PFSK-1 (cell line): ENCODE measurements at regions not wholly inside any gene's neighbourhood (a gene's known extent, or its start where the extent isn't known, plus 50 kb on each side); places are given as distances from the start of the nearest gene placed in this dataset.

Experiments used
- FOXP2 ChIP-seq: optimal IDR thresholded peaks from 2 replicates; pipeline ENCODE3; 2011; ENCODE audit warnings: borderline replicate concordance, control low read depth, inconsistent platforms; ENCODE audit not compliant: insufficient read depth; ENCODE audit errors: extremely low read length, extremely low read depth
- POLR2AphosphoS5 ChIP-seq: IDR thresholded peaks from 2 replicates; pipeline ENCODE4 v1.6.1; 2012; ENCODE audit warnings: low read depth, mild to moderate bottlenecking, control low read depth, low read length, moderate library complexity
- REST ChIP-seq, 2 experiments: IDR thresholded peaks; 2 replicates each; pipeline versions ENCODE4 v1.6.1 to v1.8.0; 2011 to 2012; ENCODE audit warnings: low read depth in 2 of 2, low read length in 2 of 2, control low read depth in 1 of 2, inconsistent platforms in 1 of 2, mild to moderate bottlenecking in 1 of 2, moderate library complexity in 1 of 2; ENCODE audit not compliant: insufficient read depth in 1 of 2
- SIN3A ChIP-seq: IDR thresholded peaks from 2 replicates; pipeline ENCODE4 v1.6.1; 2012; ENCODE audit warnings: mild to moderate bottlenecking, low read length, moderate library complexity, borderline replicate concordance; ENCODE audit not compliant: insufficient read depth
- TAF1 ChIP-seq: IDR thresholded peaks from 2 replicates; pipeline ENCODE4 v1.6.1; 2012; ENCODE audit warnings: low read length, control low read depth, borderline replicate concordance; ENCODE audit not compliant: insufficient read depth

GRCh38 chr4:79611026-79611425 lies 203.0 kb upstream of the GK2 start:
- no peak for TF ChIP-seq FOXP2
- TF ChIP-seq REST (IDR thresholded peaks at IDR 0.05; ENCODE audit: insufficient read depth in 1 of 2, low read depth in 2 of 2, low read length in 2 of 2), result no peak
- no peak for TF ChIP-seq TAF1

- no peak for TF ChIP-seq FOXP2
- TF ChIP-seq SIN3A, result no peak
- no peak for TF ChIP-seq REST (IDR thresholded peaks at IDR 0.05; ENCODE audit: insufficient read depth in 1 of 2, low read depth in 2 of 2, low read length in 2 of 2)
- TF ChIP-seq TAF1, result no peak
Observed at GRCh38 chr4:79609817-79610216, 201.8 kb upstream of the GK2 start.

- TF ChIP-seq SIN3A (no peak), FOXP2 (no peak), POLR2AphosphoS5 (no peak), REST (IDR thresholded peaks at IDR 0.05; ENCODE audit: insufficient read depth in 1 of 2, low read depth in 2 of 2, low read length in 2 of 2) (no peak), TAF1 (no peak)
Observed at GRCh38 chr4:79607979-79608378, 200.0 kb upstream of the GK2 start.

GRCh38 chr4:79604152-79604551 lies 196.1 kb upstream of the GK2 start:
- TF ChIP-seq FOXP2, result no peak
- no peak for TF ChIP-seq SIN3A
- TF ChIP-seq POLR2AphosphoS5, result no peak
- TF ChIP-seq REST (IDR thresholded peaks at IDR 0.05; ENCODE audit: insufficient read depth in 1 of 2, low read depth in 2 of 2, low read length in 2 of 2), result no peak
- no peak for TF ChIP-seq TAF1

- TF ChIP-seq TAF1 (no peak), SIN3A (no peak), FOXP2 (no peak), POLR2AphosphoS5 (no peak), REST (IDR thresholded peaks at IDR 0.05; ENCODE audit: insufficient read depth in 1 of 2, low read depth in 2 of 2, low read length in 2 of 2) (no peak)
Observed at GRCh38 chr4:79603681-79604080, 195.7 kb upstream of the GK2 start.
